H1 (cell line): ENCODE measurements at regions not wholly inside any gene's neighbourhood (a gene's known extent, or its start where the extent isn't known, plus 50 kb on each side); places are given as distances from the start of the nearest gene placed in this dataset.

Source experiments
- CTCF ChIA-PET: fragments of 300-600 bp; sonication (Branson Sonifier 250); formaldehyde crosslinking; loops from one replicate; lab custom pipeline; 2021; ENCODE audit not compliant: partially characterized antibody; lab: Charles Lee
- POLR2A ChIA-PET: fragments of 300-600 bp; sonication (Branson Sonifier 250); formaldehyde crosslinking; loops from one replicate; lab custom pipeline; 2021; ENCODE audit warnings: inconsistent platforms; ENCODE audit not compliant: partially characterized antibody; lab: Charles Lee
- DNase-seq, 2 experiments: peaks; one replicate each; pipeline versions ENCODE4 v3.0.0 to v3.0.0-alpha.2; 2010 to 2022; ENCODE audit warnings: low spot score in 2 of 2, low read depth in 1 of 2, mixed read lengths in 1 of 2
- FAIRE-seq: peaks from 2 replicates; lab custom pipeline; 2011; peaks lifted over from hg19 to GRCh38; lab: Jason Lieb, UNC
- H2AFZ ChIP-seq: 2 replicates; pipeline ENCODE4 v1.8.1; 2012; ENCODE audit warnings: low read length, inconsistent platforms
- H2AK5ac ChIP-seq: 2 replicates; pipeline ENCODE4 v1.6.1; 2013; ENCODE audit warnings: low read depth, low read length
- H2BK120ac ChIP-seq: replicated peaks from 2 replicates; pipeline ENCODE3; 2013; ENCODE audit warnings: low read depth, low read length, inconsistent platforms
- H2BK12ac ChIP-seq: 2 replicates; pipeline ENCODE4 v1.6.1; 2013; ENCODE audit warnings: low read depth, low read length
- H2BK15ac ChIP-seq: 2 replicates; pipeline ENCODE4 v1.6.1; 2013; ENCODE audit warnings: low read length
- H2BK20ac ChIP-seq: 2 replicates; pipeline ENCODE4 v1.6.1; 2013; ENCODE audit warnings: low read length
- H2BK5ac ChIP-seq: 2 replicates; pipeline ENCODE4 v1.6.1; 2013; ENCODE audit warnings: low read depth, low read length
- H3K14ac ChIP-seq: 2 replicates; pipeline ENCODE4 v1.6.1; 2013; ENCODE audit warnings: inconsistent platforms; ENCODE audit not compliant: insufficient read length
- H3K18ac ChIP-seq: 2 replicates; pipeline ENCODE4 v1.6.1; 2013; ENCODE audit warnings: low read length; ENCODE audit errors: extremely low read depth
- H3K23ac ChIP-seq: 2 replicates; pipeline ENCODE4 v1.6.1; 2013; ENCODE audit warnings: inconsistent platforms; ENCODE audit not compliant: insufficient read length
- H3K23me2 ChIP-seq: 2 replicates; pipeline ENCODE4 v1.6.1; 2013; ENCODE audit warnings: low read depth, low read length
- H3K27ac ChIP-seq: 2 replicates; pipeline ENCODE4 v1.6.1; 2011; ENCODE audit warnings: low read depth, low read length, inconsistent platforms
- H3K27me3 ChIP-seq, 4 experiments: replicated peaks in 1 of 4; 1 replicate in 1 of 4; 2 replicates in 3 of 4; pipeline versions ENCODE4 v1.6.1 to v1.8.1; 2011 to 2013; ENCODE audit warnings: low read length in 3 of 4, mild to moderate bottlenecking in 3 of 4, inconsistent platforms in 2 of 4, mixed read lengths in 2 of 4, moderate library complexity in 1 of 4; ENCODE audit not compliant: control insufficient read depth in 3 of 4, insufficient read depth in 3 of 4; ENCODE audit errors: extremely low read depth in 1 of 4
- H3K36me3 ChIP-seq, 4 experiments: 2 replicates each; pipeline versions ENCODE4 v1.6.1 to v1.8.1; 2011 to 2013; ENCODE audit warnings: mild to moderate bottlenecking in 4 of 4, low read length in 3 of 4, moderate library complexity in 2 of 4, control low read depth in 1 of 4, inconsistent platforms in 1 of 4; ENCODE audit not compliant: insufficient read depth in 4 of 4, control insufficient read depth in 2 of 4
- H3K4ac ChIP-seq: replicated peaks from 2 replicates; pipeline ENCODE3; 2013; ENCODE audit warnings: low read length, low read depth, mixed read lengths, inconsistent platforms; ENCODE audit not compliant: insufficient read length
- H3K4me1 ChIP-seq, 4 experiments: replicated peaks in 1 of 4; 1 replicate in 1 of 4; 2 replicates in 3 of 4; pipeline versions ENCODE4 v1.6.1 to v1.8.1; 2011 to 2013; ENCODE audit warnings: low read length in 3 of 4, inconsistent platforms in 2 of 4, mixed read lengths in 1 of 4; ENCODE audit not compliant: insufficient read depth in 4 of 4, control insufficient read depth in 3 of 4
- H3K4me2 ChIP-seq, 2 experiments: 2 replicates each; pipeline versions ENCODE4 v1.6.1 to v1.8.1; 2011 to 2013; ENCODE audit warnings: low read depth in 2 of 2, low read length in 2 of 2, control low read depth in 1 of 2, inconsistent platforms in 1 of 2, mild to moderate bottlenecking in 1 of 2; ENCODE audit not compliant: insufficient read depth in 1 of 2
- H3K4me3 ChIP-seq, 4 experiments: fragments of 200-600, 300-600 bp in 1 of 4; sonication (generic), shearing (Covaris generic), sonication (Bioruptor Twin) in 1 of 4; 2 replicates each; pipeline versions ENCODE4 v1.5.1 to v1.8.1; 2011 to 2016; ENCODE audit warnings: low read length in 4 of 4, low read depth in 3 of 4, control low read depth in 2 of 4, inconsistent platforms in 2 of 4, mild to moderate bottlenecking in 2 of 4, mixed read lengths in 1 of 4, moderate library complexity in 1 of 4; ENCODE audit not compliant: insufficient read depth in 2 of 4; ENCODE audit errors: extremely low read depth in 1 of 4
- H3K56ac ChIP-seq: replicated peaks from 2 replicates; pipeline ENCODE3; 2013; ENCODE audit warnings: low read depth, mild to moderate bottlenecking, mixed read lengths, low read length, inconsistent platforms; ENCODE audit not compliant: insufficient read length
- H3K79me1 ChIP-seq: 2 replicates; pipeline ENCODE4 v1.6.1; 2013; ENCODE audit warnings: low read depth, low read length, control low read depth
- H3K79me2 ChIP-seq, 2 experiments: 2 replicates each; pipeline versions ENCODE4 v1.6.1 to v1.8.1; 2012 to 2013; ENCODE audit warnings: low read length in 2 of 2, mild to moderate bottlenecking in 2 of 2, inconsistent platforms in 1 of 2; ENCODE audit not compliant: insufficient read depth in 2 of 2, control insufficient read depth in 1 of 2
- H3K9ac ChIP-seq, 4 experiments: replicated peaks in 1 of 4; 1 replicate in 1 of 4; 2 replicates in 3 of 4; pipeline versions ENCODE4 v1.6.1 to v1.8.1; 2011 to 2013; ENCODE audit warnings: low read depth in 3 of 4, low read length in 3 of 4, control low read depth in 2 of 4, mild to moderate bottlenecking in 2 of 4, moderate library complexity in 2 of 4, inconsistent platforms in 1 of 4; ENCODE audit errors: extremely low read depth in 1 of 4
- H3K9me3 ChIP-seq, 2 experiments: 2 replicates each; pipeline versions ENCODE4 v1.6.1 to v1.8.1; 2012 to 2013; ENCODE audit warnings: mild to moderate bottlenecking in 2 of 2, moderate library complexity in 2 of 2, control low read depth in 1 of 2, inconsistent platforms in 1 of 2, low read depth in 1 of 2, low read length in 1 of 2, mixed read lengths in 1 of 2; ENCODE audit not compliant: insufficient read depth in 2 of 2
- H4K20me1 ChIP-seq, 2 experiments: replicated peaks in 1 of 2; 2 replicates each; pipeline versions ENCODE3 to v1.8.1; 2011 to 2013; ENCODE audit warnings: inconsistent platforms in 2 of 2, low read length in 2 of 2, mild to moderate bottlenecking in 1 of 2; ENCODE audit not compliant: insufficient read depth in 2 of 2, control insufficient read depth in 1 of 2
- H4K5ac ChIP-seq: 2 replicates; pipeline ENCODE4 v1.6.1; 2013; ENCODE audit warnings: low read length, low read depth, mixed read lengths, inconsistent platforms; ENCODE audit not compliant: insufficient read length
- H4K8ac ChIP-seq: 2 replicates; pipeline ENCODE4 v1.8.0; 2013; ENCODE audit warnings: mild to moderate bottlenecking, moderate library complexity, low read length, inconsistent platforms; ENCODE audit not compliant: insufficient read depth; ENCODE audit errors: extremely low read depth
- H4K91ac ChIP-seq: replicated peaks from 2 replicates; pipeline ENCODE3; 2013; ENCODE audit warnings: low read length, mixed read lengths, inconsistent platforms; ENCODE audit not compliant: insufficient read length
- GTF2F1 ChIP-seq: IDR thresholded peaks from 2 replicates; pipeline ENCODE4 v1.6.1; 2012; ENCODE audit warnings: low read depth, low read length, improper control_type of control experiment, borderline replicate concordance
- KDM4A ChIP-seq: IDR thresholded peaks from one replicate; pipeline ENCODE4 v1.7.1; 2012; ENCODE audit warnings: low read depth, mild to moderate bottlenecking, moderate library complexity, low read length, inconsistent platforms; ENCODE audit not compliant: severe bottlenecking
- PHF8 ChIP-seq: fragments of 200-600 bp; sonication (generic); conservative IDR thresholded peaks from 2 replicates; pipeline ENCODE4 v1.7.1; 2012; ENCODE audit warnings: low read depth, mild to moderate bottlenecking, inconsistent platforms, low read length, moderate library complexity
- POU5F1 ChIP-seq: IDR thresholded peaks from 2 replicates; pipeline ENCODE4 v1.6.1; 2011; ENCODE audit warnings: low read depth, mild to moderate bottlenecking, low read length, moderate library complexity
- RAD21 ChIP-seq, 2 experiments: IDR thresholded peaks in 1 of 2; conservative IDR thresholded peaks in 1 of 2; 2 replicates each; pipeline ENCODE4 v1.6.1; 2011; ENCODE audit warnings: low read depth in 2 of 2, low read length in 2 of 2, improper control_type of control experiment in 1 of 2, inconsistent platforms in 1 of 2, mild to moderate bottlenecking in 1 of 2, moderate library complexity in 1 of 2
- SP4 ChIP-seq: IDR thresholded peaks from 2 replicates; pipeline ENCODE4 v1.6.1; 2012; ENCODE audit warnings: low read length, inconsistent platforms
- TAF1 ChIP-seq: IDR thresholded peaks from 2 replicates; pipeline ENCODE4 v1.6.1; 2011; ENCODE audit warnings: mild to moderate bottlenecking, low read depth, low read length
- WGBS, 2 experiments: shearing (Covaris generic) in 1 of 2; methylation state at CpG; one replicate each; pipeline versions ENCODE4 v1.1.6 to v1.1.7; 2013 to 2015; ENCODE audit warnings: low lambda C conversion rate in 2 of 2, mixed read lengths in 2 of 2, inconsistent platforms in 1 of 2, low coverage in 1 of 2, missing lambda C conversion rate in 1 of 2; ENCODE audit not compliant: insufficient replicate concordance in 2 of 2, insufficient coverage in 1 of 2, insufficient read length in 1 of 2; ENCODE audit errors: extremely low coverage in 1 of 2, missing lambda C conversion rate in 1 of 2; 5-methylcytosine and 5-hydroxymethylcytosine counted together
- TF ChIP-seq, protein P1 (sequence below), 3 experiments: IDR thresholded peaks; 1 replicate in 2 of 3; 2 replicates in 1 of 3; pipeline versions ENCODE4 v1.5.1 to v1.6.1; 2011; ENCODE audit warnings: low read length in 3 of 3, mild to moderate bottlenecking in 3 of 3, inconsistent platforms in 2 of 3, low read depth in 1 of 3, moderate library complexity in 1 of 3; ENCODE audit not compliant: insufficient read depth in 1 of 3; ENCODE audit errors: control extremely low read depth in 1 of 3

DNA sequence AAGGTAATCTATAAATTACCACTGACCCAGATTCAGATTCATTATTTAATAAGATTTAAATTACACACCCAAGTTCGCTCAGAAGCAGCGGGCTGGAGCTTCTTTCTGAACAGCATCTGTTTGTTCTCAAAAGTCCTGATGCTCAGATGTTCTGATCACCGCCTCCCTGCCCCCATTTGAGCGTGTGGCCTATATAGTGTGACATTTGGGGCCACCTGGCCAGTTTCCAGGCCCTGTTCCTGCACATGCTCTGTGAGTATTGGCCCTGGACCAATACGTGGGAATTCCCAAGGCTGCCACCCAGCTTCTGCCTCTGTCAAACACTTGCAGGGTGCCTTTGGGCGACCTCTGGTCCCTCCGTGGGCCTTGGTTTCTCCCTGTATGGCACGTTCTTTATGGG, 228.8 kb downstream of the TFAP2C start:
- FAIRE-seq (no peak), DNase-seq (no peak)
- Histone ChIP-seq H3K4me2 (no peak overlapping the region), H3K56ac (no peak overlapping the region), H3K18ac (no peak overlapping the region), H2BK12ac (no peak overlapping the region), H2BK15ac (no peak overlapping the region), H4K91ac (no peak overlapping the region), H3K27me3 (peaks cover 0 to 12% (median 0%) of the 10 kb centered on the region in 4 experiments; a peak in 4 of 7 replicates), H3K9ac (no peak overlapping the region), H2AK5ac (no peak overlapping the region), H4K5ac (no peak overlapping the region), H4K8ac (no peak overlapping the region; the same call in 1 of the 2 replicates), H4K20me1 (no peaks in the 10 kb centered on the region), H3K79me1 (no peaks in the 10 kb centered on the region), H3K23me2 (no peaks in the 10 kb centered on the region; the same call in 1 of the 2 replicates), H3K9me3 (no peaks in the 10 kb centered on the region), H3K4ac (no peak overlapping the region), H3K79me2 (no peaks in the 10 kb centered on the region), H3K23ac (no peak overlapping the region), H3K4me3 (no peak overlapping the region), H3K36me3 (no peaks in the 10 kb centered on the region), H2BK5ac (no peak overlapping the region), H2AFZ (no peak overlapping the region), H3K4me1 (peaks cover 0 to 23% (median 17%) of the 10 kb centered on the region in 4 experiments; a peak in 5 of 7 replicates), H3K14ac (no peak overlapping the region), H2BK120ac (no peak overlapping the region), H3K27ac (no peak overlapping the region), H2BK20ac (no peak overlapping the region)
- no peak for TF ChIP-seq KDM4A
- no peak for TF ChIP-seq TAF1
- TF ChIP-seq PHF8, result no peak
- no peak for TF ChIP-seq SP4
- TF ChIP-seq, protein P1, sequence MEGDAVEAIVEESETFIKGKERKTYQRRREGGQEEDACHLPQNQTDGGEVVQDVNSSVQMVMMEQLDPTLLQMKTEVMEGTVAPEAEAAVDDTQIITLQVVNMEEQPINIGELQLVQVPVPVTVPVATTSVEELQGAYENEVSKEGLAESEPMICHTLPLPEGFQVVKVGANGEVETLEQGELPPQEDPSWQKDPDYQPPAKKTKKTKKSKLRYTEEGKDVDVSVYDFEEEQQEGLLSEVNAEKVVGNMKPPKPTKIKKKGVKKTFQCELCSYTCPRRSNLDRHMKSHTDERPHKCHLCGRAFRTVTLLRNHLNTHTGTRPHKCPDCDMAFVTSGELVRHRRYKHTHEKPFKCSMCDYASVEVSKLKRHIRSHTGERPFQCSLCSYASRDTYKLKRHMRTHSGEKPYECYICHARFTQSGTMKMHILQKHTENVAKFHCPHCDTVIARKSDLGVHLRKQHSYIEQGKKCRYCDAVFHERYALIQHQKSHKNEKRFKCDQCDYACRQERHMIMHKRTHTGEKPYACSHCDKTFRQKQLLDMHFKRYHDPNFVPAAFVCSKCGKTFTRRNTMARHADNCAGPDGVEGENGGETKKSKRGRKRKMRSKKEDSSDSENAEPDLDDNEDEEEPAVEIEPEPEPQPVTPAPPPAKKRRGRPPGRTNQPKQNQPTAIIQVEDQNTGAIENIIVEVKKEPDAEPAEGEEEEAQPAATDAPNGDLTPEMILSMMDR (IDR thresholded peaks at IDR 0.05; ENCODE audit: control extremely low read depth in 1 of 3, insufficient read depth in 1 of 3, low read depth in 1 of 3, low read length in 3 of 3), result no peak
- TF ChIP-seq RAD21 (IDR thresholded peaks at IDR 0.05 in 1 of 2, conservative IDR thresholded peaks at IDR 0.05 in 1 of 2; ENCODE audit: low read depth in 2 of 2, low read length in 2 of 2), result no peak
- TF ChIP-seq GTF2F1, result no peak
- no peak for TF ChIP-seq POU5F1
- CTCF ChIA-PET, result interaction anchor here (0.8 to 1.6 kb wide), 4 partner anchors 13 to 233 kb away, joined by 3 to 5 read pairs (median 4); no protein-coding TSS in a partner anchor
- POLR2A ChIA-PET, result no interaction called here
- WGBS, 2 experiments, result 96% methylated on average over 8 of the region's 8 CpGs; no CpG with 5 or more reads in 1 of the 2 experiments
